Sigmoid colon (tissue), 6 donors: ENCODE measurements at regions not wholly inside any gene's neighbourhood (a gene's known extent, or its start where the extent isn't known, plus 50 kb on each side); places are given as distances from the start of the nearest gene placed in this dataset.
"Not testable (repeated sequence)": the region's sequence is repeated elsewhere in the genome, so short reads cannot be mapped to it uniquely, and the experiment has no call there.

Experiments
- DNase-seq: peaks from one replicate; pipeline ENCODE4 v3.0.0-alpha.2; 2019
- H3K27ac ChIP-seq, 4 donors: fragments of 200-600 bp; sonication (generic); one replicate each; pipeline ENCODE4 v1.5.1; 2016 to 2019; ENCODE audit warnings: mild to moderate bottlenecking in 1 of 4
- H3K27me3 ChIP-seq, 3 donors: fragments of 200-600 bp; sonication (generic); one replicate each; pipeline ENCODE4 v1.5.1; 2019; ENCODE audit warnings: mild to moderate bottlenecking in 1 of 3
- H3K36me3 ChIP-seq, 4 donors: fragments of 200-600 bp; sonication (generic); one replicate each; pipeline ENCODE4 v1.5.1; 2016 to 2019
- H3K4me1 ChIP-seq, 4 donors: fragments of 200-600 bp; sonication (generic); one replicate each; pipeline ENCODE4 v1.5.1; 2017 to 2019
- H3K4me3 ChIP-seq, 4 donors: fragments of 200-600 bp; sonication (generic); one replicate each; pipeline ENCODE4 v1.5.1; 2017 to 2019; ENCODE audit warnings: mild to moderate bottlenecking in 2 of 4, moderate library complexity in 1 of 4
- H3K9me3 ChIP-seq, 4 donors: fragments of 200-600 bp in 3 of 4; sonication (generic) in 3 of 4; one replicate each; pipeline versions ENCODE4 v1.5.1 to v1.6.1; 2013 to 2019
- CTCF ChIP-seq, 4 experiments: fragments of 450-650 bp in 3 of 4; fragments of 200-600 bp in 1 of 4; IDR thresholded peaks; one replicate each; pipeline ENCODE4 v1.5.1; 2016 to 2019; ENCODE audit warnings: antibody characterized with exemption in 4 of 4, mild to moderate bottlenecking in 3 of 4, moderate library complexity in 2 of 4
- EP300 ChIP-seq, 4 donors: sonication (generic); formaldehyde crosslinking; IDR thresholded peaks; one replicate each; pipeline ENCODE4 v1.6.1; 2017; ENCODE audit warnings: antibody characterized with exemption in 4 of 4
- POLR2A ChIP-seq, 2 donors: fragments of 450-650 bp; IDR thresholded peaks; one replicate each; pipeline ENCODE4 v1.6.1; 2016; ENCODE audit warnings: antibody characterized with exemption in 2 of 2, mild to moderate bottlenecking in 2 of 2, moderate library complexity in 2 of 2
- POLR2AphosphoS5 ChIP-seq, 4 donors: sonication (generic); formaldehyde crosslinking; IDR thresholded peaks; one replicate each; pipeline ENCODE4 v1.6.1; 2017; ENCODE audit warnings: antibody characterized with exemption in 4 of 4
- WGBS, 2 donors: extraction: QIAGEN DNeasy Blood & Tissue Kit; methylation state at CpG; one replicate each; pipeline ENCODE4 v1.1.7; 2013; 5-methylcytosine and 5-hydroxymethylcytosine counted together
- intact Hi-C: fragments of 100-400 bp; cut with DNase I; formaldehyde crosslinking; loops from one replicate; pipeline ENCODE4 v1.15.1; 2023
- donor health status: healthy with polysubstance abuse.
- donor health status: healthy.

DNA sequence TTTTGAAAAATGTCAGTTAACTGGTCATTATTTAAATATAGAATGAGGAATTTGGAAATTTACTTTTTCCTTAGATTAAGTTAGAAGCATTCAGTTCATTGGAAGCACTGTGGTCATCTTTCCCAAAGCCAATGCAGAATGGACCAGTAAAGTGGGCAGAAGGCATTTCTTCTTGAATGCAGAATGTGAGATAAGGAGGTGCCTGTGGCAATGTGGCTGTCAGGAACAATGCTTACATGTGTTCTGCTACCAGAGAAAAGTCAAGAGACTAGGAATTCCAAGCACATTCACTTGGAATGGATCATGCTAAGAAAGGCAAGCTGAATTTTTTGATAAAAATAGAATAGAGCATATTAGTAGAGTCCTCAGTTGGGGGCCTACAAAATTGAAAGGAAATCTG lies 295.0 kb upstream of the KCNH7 start:
- Histone ChIP-seq H3K4me1 (no peaks in the 10 kb centered on the region), H3K27ac (no peak overlapping the region), H3K9me3 (peaks cover 0 to 3% (median 0%) of the 10 kb centered on the region in 4 donors), H3K36me3 (no peaks in the 10 kb centered on the region), H3K27me3 (no peaks in the 10 kb centered on the region), H3K4me3 (no peak overlapping the region)
- no peak for DNase-seq
- intact Hi-C loops = loop anchor here (5.0 kb wide), 1 partner anchor 241 kb away; no protein-coding TSS in a partner anchor
- TF ChIP-seq CTCF (IDR thresholded peaks at IDR 0.05) (no peak), POLR2A (IDR thresholded peaks at IDR 0.05) (no peak), POLR2AphosphoS5 (IDR thresholded peaks at IDR 0.05) (no peak), EP300 (IDR thresholded peaks at IDR 0.05) (no peak)

- WGBS, 2 donors = 5 to 7% methylated on average over 3 of the region's 3 CpGs
- intact Hi-C loops = loop anchor here (5.0 kb wide), 1 partner anchor 241 kb away; no protein-coding TSS in a partner anchor
- TF ChIP-seq POLR2A (IDR thresholded peaks at IDR 0.05) = no peak
- no peak for TF ChIP-seq CTCF (IDR thresholded peaks at IDR 0.05)
- no peak for TF ChIP-seq POLR2AphosphoS5 (IDR thresholded peaks at IDR 0.05)
- no peak for TF ChIP-seq EP300 (IDR thresholded peaks at IDR 0.05)
- Histone ChIP-seq H3K36me3 (no peaks in the 10 kb centered on the region), H3K9me3 (peaks cover 0 to 3% (median 0%) of the 10 kb centered on the region in 4 donors), H3K4me1 (no peaks in the 10 kb centered on the region), H3K27ac (no peak overlapping the region), H3K27me3 (no peaks in the 10 kb centered on the region), H3K4me3 (no peak overlapping the region)
- DNase-seq = no peak
These were observed 294.3 kb upstream of the KCNH7 start for GRCh38 chr2:163132850-163133249.

GRCh38 chr2:163132207-163132606 lies 293.6 kb upstream of the KCNH7 start:
- H3K9me3 ChIP-seq, H3K4me1 ChIP-seq, H3K27ac ChIP-seq, DNase-seq, H3K27me3 ChIP-seq, H3K36me3 ChIP-seq, H3K4me3 ChIP-seq: not testable (repeated sequence)
- intact Hi-C loops = loop anchor here (5.0 kb wide), 1 partner anchor 240 kb away; no protein-coding TSS in a partner anchor
- 88 to 89% methylated on average over 2 of the region's 2 CpGs for WGBS, 2 donors

GRCh38 chr2:163123526-163123925 lies 285.0 kb upstream of the KCNH7 start:
- TF ChIP-seq POLR2A (IDR thresholded peaks at IDR 0.05) (no peak), EP300 (IDR thresholded peaks at IDR 0.05) (no peak), POLR2AphosphoS5 (IDR thresholded peaks at IDR 0.05) (no peak), CTCF (IDR thresholded peaks at IDR 0.05) (no peak)
- Histone ChIP-seq H3K27ac (no peak overlapping the region), H3K36me3 (no peaks in the 10 kb centered on the region), H3K9me3 (no peaks in the 10 kb centered on the region), H3K4me1 (peaks cover 0 to 14% (median 2%) of the 10 kb centered on the region in 4 donors), H3K4me3 (no peak overlapping the region), H3K27me3 (no peaks in the 10 kb centered on the region)
- 51 to 83% methylated on average over 1 of the region's 1 CpG for WGBS, 2 donors
- intact Hi-C loops = no loop called here
- no peak for DNase-seq

DNA sequence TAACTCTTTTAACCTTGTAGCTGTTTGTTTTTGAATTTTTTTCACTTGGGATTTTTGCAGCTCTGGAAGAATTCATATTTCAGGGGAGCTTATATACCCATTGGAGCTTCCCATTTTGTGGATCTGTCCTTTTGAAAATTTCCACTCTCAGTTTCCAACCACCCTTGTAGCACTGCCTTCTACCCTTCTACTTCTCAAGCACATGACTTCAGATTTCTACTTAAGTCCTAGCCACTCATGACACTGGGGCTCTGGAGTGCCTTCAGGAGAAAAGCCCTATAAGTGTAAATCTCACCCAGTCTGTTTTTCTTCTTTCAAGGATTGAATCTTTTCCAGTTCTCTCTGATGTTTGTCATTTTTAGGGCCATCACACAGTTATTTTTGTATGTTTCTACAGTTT lies 283.7 kb upstream of the KCNH7 start:
- H3K4me3 ChIP-seq = no peak overlapping the region
- H3K4me1 ChIP-seq = peaks cover 0 to 14% (median 2%) of the 10 kb centered on the region in 4 donors
- H3K36me3 ChIP-seq = no peaks in the 10 kb centered on the region
- no peaks in the 10 kb centered on the region for H3K9me3 ChIP-seq
- no peak overlapping the region for H3K27ac ChIP-seq
- TF ChIP-seq POLR2A (IDR thresholded peaks at IDR 0.05) (no peak), CTCF (IDR thresholded peaks at IDR 0.05) (no peak), POLR2AphosphoS5 (IDR thresholded peaks at IDR 0.05) (no peak), EP300 (IDR thresholded peaks at IDR 0.05) (no peak)
- DNase-seq = no peak
- H3K27me3 ChIP-seq = no peaks in the 10 kb centered on the region
- intact Hi-C loops = no loop called here
